AG08395 (cell line): ENCODE measurements at regions not wholly inside any gene's neighbourhood (a gene's known extent, or its start where the extent isn't known, plus 50 kb on each side); places are given as distances from the start of the nearest gene placed in this dataset.

Experiments used
- DNase-seq: peaks from one replicate; pipeline ENCODE4 v3.0.0; 2012; ENCODE audit warnings: mixed read lengths, low spot score

DNA sequence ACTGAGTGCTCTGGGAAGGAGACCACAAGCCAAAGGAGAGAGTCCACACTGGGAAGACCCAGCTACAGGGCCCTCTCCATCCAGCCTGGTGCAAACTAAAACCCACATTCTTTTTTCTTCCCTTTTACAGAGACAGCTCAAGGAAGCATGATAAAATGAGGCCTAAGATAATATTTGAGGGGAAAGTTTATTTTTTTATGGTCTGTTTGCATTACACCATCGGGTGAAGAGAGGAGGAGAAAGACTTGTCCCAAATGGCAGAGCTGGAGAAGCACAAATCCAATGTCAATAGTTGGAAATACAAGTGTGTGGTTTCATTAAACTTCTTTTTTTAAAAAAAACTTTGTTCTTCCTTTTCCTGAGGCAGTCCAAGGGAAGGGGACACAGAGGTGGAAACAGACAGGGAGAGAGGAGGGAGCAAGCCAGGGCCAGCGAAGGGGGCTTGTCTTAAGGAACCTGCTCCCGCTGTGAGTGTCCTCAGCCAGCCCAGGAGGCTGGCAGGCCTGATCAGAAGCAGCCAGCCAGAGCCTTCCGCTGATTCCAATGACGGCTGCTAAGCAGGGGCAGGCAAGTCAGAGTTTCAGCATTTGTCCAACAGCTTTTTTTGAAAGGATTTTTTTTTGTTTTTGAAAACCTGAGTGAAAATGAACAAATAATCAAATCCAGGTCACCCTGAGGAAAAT, 203.8 kb upstream of the SIX2 start:
- DNase-seq, result no peak

DNA sequence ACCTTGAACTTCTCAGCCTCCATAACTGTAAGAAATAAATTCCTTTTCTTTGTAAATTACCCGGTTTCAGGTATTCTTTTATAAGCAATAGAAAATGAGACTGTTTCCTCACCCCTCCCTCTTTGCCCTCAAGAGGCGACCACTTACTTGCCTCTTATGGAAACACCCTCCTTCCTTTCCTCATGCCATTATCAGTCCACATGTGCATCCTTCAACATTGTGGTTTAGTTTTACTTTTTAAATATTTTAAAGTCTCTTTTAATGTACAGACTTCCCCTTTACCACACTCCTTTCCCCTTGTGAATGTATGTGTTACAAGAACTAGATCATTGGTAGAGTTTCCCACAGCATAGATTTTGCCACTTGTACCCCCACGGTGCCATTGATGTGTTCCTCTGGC, 202.4 kb upstream of the SIX2 start:
- no peak for DNase-seq

DNA sequence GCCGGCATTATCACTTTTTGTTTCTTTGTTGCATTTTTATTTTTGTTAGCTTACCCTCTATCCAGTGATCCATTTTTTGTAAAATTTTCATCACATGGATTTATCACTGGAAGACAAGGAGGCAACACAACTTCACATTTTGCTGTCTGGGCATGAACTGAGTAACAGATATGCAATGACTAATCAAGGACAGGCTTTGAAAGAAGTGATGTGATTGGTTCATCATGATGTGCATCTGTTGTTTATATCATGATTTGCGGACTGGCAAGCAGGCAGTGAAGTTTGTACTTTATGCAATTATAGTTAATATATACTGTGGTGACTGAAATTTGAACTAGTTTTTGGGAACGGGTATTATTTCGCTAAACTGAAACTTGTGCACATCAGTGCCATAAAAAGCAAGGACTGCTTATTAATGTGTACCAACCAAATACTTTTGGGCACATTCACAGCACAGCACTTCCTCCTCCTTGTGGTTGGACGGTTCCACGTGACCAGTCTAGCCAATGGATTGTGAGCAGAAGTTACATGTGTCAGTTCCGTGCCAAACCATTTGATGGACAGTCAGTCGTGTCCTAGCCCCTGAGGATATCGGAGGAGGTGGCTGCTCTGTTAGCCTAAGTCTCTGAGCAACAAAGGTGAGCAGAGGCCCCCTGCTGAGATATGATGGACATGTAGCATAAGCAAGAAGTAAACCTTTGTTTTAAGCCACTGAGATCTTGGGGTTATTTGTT, 201.4 kb upstream of the SIX2 start:
- DNase-seq, result no peak

DNA sequence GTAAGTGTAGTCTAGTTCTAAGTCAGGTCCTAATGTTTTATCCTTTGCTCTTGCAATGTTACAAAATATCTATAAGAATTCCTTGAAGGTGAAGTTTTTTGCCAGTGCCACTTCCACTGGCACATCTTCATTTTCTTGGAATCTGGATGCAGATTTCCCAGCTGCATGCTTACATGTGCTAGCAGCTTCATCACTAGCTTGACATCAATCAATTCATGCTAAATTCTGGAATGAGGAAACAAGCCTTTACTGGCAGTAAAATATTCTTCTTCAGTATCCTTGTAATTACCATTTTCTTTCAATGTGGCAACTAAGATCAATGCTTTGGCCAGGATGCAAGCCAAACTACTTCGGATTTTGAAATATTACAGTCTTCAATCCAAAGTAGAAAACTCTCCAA, 200.6 kb upstream of the SIX2 start:
- no peak for DNase-seq

DNA sequence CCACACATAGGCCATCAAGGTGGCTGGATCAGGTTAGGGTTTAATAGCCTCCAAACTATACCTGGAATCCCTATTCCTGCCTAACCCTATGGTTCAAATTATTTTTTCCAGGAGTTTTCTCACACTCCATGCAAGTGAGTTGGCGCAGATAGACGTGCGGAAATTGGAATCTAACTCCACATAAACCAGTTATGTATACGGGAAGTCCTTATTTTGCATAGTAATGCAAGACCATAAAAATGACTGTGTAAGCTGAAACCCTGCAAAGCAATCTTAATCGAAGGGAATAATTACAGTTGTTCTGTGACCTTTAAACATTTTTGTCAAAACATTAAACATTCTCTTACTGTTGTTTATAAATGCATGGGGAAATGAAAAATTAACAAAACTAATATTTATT, 200.1 kb upstream of the SIX2 start:
- DNase-seq, result no peak

DNA sequence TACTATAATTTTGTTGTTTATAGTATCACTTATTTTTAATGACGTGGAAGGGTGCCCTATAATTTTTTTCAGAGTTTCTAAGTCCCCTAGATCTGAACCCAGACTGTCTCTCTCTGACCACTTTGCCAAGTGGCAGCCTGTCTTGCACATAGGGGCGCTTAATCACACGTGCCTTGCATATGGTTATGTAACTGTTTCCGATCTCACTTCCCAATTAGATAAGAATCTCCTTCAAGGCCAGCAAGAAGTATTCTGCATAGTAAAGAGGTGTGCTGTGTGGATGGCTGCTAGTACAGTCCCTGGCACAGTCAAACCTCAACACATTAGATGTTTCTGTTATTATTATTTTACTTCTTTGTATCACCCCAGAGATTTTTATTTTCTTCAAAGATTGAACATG, 197.8 kb upstream of the SIX2 start:
- DNase-seq, result no peak

DNA sequence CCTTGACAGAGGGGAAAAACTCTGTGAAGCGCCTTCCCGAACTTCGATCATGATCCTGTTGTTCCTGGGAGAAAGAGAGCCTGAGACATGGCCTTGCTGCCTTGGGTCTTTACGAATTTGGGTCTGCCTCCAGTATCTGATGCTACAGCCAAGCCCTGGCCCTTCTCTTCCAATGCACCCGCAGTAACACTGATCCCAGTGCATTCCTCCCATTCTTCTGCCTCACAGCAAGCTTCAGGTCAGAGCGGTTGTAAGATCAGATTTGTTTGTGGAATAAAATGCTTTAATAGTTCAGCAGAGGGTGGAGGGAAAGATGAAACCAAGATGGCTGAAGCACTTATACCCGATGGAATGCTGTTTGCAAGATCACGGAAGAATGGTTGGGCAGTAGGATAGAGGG, 196.7 kb upstream of the SIX2 start:
- no peak for DNase-seq

DNA sequence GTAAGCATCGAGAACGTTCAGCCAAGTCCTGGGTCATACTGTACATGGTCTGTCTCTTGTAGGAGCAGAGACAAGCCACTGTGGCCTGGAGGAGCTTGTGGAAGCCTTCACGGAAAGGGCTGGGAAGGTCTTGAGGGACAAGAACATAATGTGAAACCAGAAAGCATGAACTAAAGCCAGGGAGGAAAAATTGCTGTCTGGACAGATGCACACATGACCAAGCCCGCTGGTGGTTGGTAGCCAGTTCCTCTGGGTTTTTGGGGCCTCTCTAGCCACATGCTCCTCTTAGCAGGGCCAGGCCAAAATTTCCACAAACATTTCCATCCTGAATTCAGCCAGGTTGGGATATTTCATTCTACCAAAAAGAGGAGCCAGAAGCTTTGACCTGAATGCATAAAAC, 196.2 kb upstream of the SIX2 start:
- DNase-seq, result no peak

DNA sequence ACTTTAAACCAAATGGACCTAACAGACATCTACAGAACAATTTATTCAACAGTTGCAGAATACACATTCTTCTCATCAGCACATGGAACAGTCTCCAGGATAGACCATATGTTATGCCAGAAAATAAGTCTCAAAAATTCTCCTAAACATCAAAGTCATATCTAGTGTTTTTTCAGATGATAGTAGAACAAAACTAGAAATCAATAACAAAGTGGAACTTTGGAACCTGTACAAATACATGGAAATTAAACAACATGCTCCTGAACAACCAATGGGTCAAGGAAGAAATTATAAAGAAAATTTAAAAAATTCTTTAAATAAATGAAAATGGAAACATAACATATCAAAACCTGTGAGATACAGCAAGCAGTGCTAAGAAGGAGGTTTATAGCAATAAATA, 194.1 kb upstream of the SIX2 start:
- no peak for DNase-seq

DNA sequence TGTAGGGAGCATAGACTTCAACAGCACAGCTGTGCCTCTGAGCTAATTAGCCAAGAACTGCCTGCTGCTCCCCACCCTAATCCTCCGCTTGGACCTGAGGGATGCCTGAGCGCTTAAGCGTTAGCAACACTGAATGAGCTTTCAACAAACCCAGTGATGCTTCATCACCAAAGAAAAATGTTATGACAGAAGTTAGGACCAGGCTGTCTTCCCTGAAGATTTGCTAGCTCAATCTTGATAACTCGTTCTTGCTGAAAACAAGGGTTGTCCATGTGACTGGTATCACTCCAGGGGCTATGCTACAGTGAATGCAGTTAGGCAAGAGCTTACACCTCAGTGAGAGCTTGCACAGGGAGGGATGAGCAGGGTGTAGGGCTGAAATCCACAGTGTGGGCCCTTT, 190.7 kb upstream of the SIX2 start:
- DNase-seq, result no peak

DNA sequence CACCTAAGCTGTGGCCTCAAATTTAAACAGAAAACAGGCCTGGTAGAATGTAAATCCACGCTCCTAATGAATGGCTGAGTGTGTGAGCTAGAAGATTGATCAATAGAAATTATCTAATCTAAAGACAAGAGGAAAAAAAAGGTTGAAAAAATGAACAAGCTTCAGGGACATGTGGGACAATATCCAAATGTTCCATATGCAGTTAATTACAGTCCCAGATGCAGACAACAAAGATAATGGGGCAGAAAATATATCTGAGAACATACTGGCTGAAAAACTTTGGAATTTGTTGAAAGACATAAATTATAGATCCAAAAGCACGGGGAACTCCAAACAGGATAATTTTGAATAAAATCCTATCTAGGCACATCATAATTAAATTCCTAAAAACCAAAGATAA, 186.7 kb upstream of the SIX2 start:
- DNase-seq, result no peak

DNA sequence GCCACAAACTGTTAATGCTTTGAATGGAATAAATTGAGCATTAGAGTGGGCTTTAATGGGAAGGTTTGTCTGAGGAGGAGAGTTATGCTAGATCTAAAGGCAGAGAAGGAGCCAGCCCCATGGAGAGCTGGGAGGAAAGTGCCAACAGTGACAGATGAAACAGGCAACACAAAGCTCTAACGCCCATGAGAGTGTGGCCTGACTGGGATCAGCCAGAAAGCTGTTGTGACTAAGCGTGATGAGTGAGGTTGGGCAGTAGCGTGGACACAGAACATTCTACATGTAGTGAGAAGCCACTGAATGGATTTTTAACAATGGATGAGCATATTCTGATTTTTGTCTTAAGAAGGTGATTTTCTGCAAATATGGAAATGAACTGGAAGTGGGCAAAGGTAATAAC, 185.3 kb upstream of the SIX2 start:
- DNase-seq, result no peak

DNA sequence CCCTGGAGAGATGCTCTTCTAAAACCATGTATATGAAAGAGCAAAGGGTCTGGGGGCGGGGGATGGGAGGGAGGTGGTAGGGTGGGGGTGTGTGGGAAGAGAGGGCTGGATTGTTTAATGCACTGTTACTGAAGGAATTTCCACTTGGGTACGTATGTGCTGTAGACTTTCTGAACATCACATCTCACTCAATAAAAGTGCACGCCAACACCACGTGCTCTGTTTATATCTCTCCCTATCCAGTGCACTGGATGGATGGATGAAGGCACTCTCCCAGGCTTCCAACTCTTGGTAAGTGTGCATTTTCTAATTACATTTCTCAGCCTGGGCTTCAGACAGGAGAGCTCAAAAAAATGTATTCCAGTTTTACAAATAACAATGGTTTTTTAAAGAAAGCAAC, 184.3 kb upstream of the SIX2 start:
- DNase-seq, result no peak

DNA sequence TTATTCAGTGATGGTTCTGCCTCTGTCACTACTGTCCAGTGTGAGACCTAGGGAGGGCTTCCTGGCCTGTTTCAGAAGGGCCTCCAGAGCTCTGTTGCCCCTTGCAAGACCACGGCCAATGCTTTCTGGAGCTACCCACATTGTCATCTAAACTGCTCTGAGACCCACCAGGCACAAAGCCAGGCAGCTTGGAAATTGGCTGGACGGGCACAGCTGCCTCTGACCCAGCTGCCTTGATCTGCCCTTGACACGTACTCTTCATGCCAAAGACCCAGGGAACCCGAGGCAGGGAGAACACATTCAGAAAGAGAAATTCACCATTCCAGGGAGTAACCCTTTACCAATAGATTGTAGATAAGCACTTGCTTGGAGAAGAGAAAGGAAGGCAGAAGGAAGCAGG, 183.7 kb upstream of the SIX2 start:
- no peak for DNase-seq

DNA sequence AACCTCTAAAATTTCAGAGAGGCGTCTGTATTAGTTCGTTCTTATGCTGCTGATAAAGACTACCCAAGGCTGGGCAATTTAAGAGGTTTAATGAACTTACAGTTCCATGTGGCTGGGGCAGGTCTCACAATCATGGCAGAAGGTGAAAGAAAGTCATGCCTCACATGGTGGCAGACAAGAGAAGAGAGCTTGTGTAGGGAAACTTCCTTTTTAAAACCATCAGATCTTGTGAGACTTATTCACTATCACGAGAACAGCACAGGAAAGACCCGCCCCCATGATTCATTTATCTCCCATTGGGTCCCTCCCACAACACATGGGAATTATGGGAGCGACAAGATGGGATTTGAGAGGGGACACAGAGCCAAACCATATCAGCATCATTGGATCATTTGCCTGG, 183.2 kb upstream of the SIX2 start:
- no peak for DNase-seq

DNA sequence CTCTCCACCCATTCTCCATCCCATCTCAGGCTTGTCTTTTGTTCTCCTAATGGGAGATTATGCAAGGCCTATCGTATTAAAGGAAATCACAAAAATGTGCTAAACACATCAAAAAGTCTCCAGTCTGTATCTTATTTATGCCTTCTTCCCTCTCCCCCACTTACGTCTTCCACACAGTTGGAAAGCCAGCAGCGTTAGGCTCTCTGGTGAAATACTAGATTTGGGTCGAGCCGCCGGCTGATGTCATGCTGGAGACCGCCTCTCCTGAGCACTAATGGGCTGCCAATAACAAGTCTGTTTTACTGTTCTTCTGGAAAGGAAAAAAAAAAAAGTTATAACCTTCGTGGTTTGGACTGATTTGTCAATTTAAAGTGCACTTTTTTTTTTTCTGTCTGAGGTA, 182.7 kb upstream of the SIX2 start:
- DNase-seq, result peak; percentile 37

DNA sequence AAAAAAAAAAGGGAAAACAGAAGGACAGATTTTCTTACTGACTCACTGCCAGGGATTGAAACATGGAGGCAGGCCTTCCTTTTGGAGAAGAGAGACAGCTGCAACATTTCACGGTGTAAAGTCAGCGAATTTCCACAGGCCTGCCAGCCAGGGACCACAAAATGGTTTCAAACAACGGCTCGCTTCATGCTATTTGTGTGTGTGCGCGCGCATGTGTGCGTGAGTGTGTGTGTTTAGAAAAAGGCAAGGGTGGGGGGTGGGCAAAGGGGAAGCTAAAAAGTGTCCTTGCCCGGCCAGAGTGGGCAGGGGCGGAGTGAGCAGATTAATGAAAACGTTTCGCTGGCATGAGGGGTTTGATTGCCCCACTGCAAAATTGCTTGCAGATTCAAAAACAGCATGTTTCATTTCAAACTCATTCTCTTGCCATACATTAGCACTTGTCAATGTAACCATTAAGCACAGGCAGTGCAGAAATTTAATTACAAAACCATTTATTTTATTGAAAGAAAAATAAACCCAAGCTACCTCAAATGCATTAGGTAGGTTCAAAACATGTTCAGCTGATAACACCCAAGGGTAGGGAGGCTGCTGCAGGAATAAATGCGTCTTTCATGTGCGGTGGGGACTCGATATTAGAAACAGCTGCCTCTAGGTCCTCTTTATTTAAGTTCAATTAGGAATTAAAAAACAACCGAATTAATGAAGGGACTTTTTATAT, 182.1 kb upstream of the SIX2 start:
- DNase-seq, result no peak

DNA sequence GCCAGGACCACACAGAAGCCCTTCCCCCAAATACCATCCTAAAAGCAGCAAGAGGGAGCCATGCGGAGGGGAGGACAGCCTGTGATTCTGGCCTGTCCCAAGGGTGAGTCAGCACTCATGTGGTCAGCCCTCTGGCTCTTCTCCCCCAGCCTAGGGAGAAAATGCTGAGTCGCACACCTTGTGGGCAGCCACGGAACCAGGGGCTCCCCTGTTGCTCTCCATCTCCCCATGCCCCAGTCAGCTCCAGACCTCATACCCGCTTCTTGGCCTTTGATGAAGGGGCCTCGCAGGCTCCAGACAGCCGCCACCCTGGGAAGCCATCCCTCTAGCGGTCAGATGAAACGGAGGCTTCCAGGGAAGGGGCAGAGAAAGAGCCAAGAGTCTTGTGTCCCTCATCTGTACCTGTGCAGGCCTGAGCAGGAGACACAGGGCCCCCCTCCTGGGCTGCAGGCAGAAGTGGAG, 181.3 kb upstream of the SIX2 start:
- peak; percentile 63 for DNase-seq

DNA sequence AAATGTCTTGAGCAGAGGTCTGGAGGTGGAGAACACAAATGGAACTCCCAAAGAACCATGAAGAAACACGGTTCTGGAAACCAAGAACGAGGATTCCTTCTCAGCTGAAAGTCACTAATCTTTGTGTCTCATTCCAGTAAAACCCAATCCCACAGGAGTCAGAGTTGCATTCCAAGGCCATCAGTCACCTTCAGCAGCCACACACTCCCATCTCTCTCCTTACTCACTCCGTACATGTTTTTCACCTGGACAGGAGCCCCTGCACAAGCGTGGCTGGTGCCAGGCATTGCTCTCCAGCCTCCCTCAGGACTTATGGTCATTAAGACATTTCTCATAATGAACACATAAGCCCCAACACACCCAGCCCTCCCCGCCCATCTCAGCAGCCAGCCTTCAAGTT, 175.4 kb upstream of the SIX2 start:
- peak; percentile 69 for DNase-seq

DNA sequence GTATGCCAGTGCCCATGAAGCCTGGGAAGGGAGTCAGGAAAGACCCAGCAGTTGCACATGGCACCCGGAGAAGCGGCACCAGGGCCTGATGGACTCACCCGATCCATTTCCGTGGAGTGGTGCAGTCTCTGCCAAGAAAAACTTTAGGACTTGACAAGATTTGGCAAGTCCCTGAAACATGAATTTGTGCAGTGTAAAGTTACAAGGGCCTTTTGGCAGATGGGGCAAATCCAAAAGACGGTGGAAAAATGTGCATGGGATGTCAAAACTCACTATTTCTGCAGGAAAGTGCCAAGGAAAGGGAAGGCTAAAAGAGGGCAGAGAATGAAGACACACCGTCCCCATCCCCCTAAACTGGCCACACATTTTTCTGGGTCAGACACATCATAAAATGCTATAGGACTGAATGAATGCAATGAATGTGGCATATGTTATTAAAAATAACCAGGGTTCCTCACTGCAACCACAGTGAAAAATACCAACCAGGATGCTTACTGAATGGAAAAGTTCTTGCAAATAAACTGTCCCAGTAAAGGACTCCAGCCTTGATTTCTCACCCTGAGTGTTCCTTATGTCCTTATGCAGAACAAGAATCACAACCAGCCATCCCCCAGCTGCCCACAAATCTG, 173.5 kb upstream of the SIX2 start:
- no peak for DNase-seq

DNA sequence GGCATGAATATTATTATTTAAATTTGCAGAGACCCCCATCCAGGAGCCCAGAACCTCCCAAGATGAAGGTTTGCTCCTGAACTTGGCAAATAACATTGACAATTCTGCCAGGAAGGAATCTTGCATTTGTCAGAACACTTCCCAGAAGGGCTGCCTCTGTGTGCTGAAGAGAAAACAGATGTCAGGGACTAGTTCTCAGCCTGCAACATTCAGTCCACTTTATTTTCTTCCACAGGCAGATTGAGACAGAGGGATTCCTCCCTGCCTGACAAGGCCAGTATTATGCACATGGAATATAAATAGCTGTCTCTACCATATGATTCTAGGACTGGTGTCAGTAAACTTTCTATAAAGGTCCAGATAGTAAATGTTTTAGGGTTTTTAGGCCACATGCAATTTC, 171.5 kb upstream of the SIX2 start:
- DNase-seq, result no peak

DNA sequence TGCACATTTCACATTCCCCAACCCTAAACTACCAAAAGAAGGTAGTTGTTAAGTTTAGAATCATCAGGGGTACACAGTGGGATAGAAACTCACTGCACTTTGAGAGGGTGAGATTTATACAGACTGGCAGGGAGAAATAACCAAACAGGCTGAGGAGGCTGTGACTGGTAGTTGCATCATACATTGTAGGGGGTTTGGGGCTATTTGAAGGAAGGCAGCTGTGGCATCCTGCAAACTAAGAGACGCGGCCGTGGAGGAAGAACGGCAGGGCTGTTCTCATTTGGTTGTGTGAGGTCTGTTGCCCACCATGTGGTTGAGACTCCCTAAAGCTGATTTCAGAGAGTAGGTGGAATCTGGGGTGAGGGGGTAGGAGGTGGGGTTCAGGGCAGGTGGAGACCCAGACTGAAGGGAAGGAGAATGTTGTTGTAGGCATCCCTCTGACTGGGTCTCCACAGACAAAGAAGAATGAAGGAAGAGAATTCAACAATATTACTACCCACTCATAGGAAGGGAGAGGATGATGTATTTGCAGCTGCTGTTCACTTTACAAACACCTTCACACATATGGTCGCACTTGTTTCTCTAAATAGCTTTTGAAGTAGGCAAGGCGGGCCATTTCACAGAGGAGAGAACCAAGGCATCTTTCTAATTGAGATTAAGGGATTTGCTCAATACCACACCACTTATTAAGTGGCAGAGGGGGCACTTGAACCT, 170.9 kb upstream of the SIX2 start:
- DNase-seq, result no peak
